Left lung (tissue), 4 donors: ENCODE measurements at regions not wholly inside any gene's neighbourhood (a gene's known extent, or its start where the extent isn't known, plus 50 kb on each side); places are given as distances from the start of the nearest gene placed in this dataset.
A peak's percentile ranks its signal among the peaks of the same experiment; 100 is the strongest.

ENCODE experiments used
- ATAC-seq: fragments of 200-7000 bp; cut with Tn5 transposase; one replicate; pipeline ENCODE4 v1.9.1; 2020; ENCODE audit warnings: moderate library complexity
- DNase-seq, 4 donors: peaks; one replicate each; pipeline ENCODE4 v3.0.0-alpha.2; 2013 to 2020
- H3K27ac ChIP-seq, 2 donors: fragments of 200-600 bp; sonication (generic) in 1 of 2; one replicate each; pipeline versions ENCODE4 v1.5.0 to v1.8.0; 2020 to 2021
- H3K27me3 ChIP-seq, 2 donors: fragments of 200-600 bp; sonication (generic) in 1 of 2; one replicate each; pipeline versions ENCODE4 v1.5.0 to v1.8.0; 2020 to 2021
- H3K36me3 ChIP-seq, 2 donors: fragments of 200-600 bp; sonication (generic) in 1 of 2; one replicate each; pipeline versions ENCODE4 v1.5.0 to v1.8.0; 2020 to 2021
- H3K4me1 ChIP-seq, 2 donors: fragments of 200-600 bp; one replicate each; pipeline ENCODE4 v1.8.0; 2021
- H3K4me3 ChIP-seq, 2 donors: fragments of 200-600 bp; sonication (generic) in 1 of 2; one replicate each; pipeline versions ENCODE4 v1.5.0 to v1.8.0; 2020 to 2021; ENCODE audit warnings: mild to moderate bottlenecking in 1 of 2
- H3K9me3 ChIP-seq, 2 donors: fragments of 200-600 bp; sonication (generic) in 1 of 2; one replicate each; pipeline versions ENCODE4 v1.5.0 to v1.8.0; 2020 to 2021
- CTCF ChIP-seq, 2 donors: fragments of 200-600 bp; sonication (generic) in 1 of 2; IDR thresholded peaks; one replicate each; pipeline versions ENCODE4 v1.5.0 to v1.8.0; 2021; ENCODE audit warnings: antibody characterized with exemption in 2 of 2
- intact Hi-C, 2 donors: fragments of 100-400 bp; cut with DNase I; formaldehyde crosslinking; loops; one replicate each; pipeline versions ENCODE4 v1.11.2 to v1.14.2; 2022
- donor health status: DM: no; HTN: yes; CAD: no.
- donor health status: DM: no; HTN: no; CAD: no.

- no peaks in the 10 kb centered on the region for H3K4me1 ChIP-seq
- no peaks in the 10 kb centered on the region for H3K9me3 ChIP-seq
- H3K27ac ChIP-seq = no peak overlapping the region
- no peak overlapping the region for H3K4me3 ChIP-seq
- H3K27me3 ChIP-seq = peaks cover 0 to 9% of the 10 kb centered on the region in 2 donors
- TF ChIP-seq CTCF (IDR thresholded peaks at IDR 0.05) = no peak
- H3K36me3 ChIP-seq = no peaks in the 10 kb centered on the region
- no peak for ATAC-seq
- intact Hi-C loops = no loop called here
- no peak for DNase-seq
Measured at GRCh38 chr15:93809516-93809915, 421.8 kb upstream of the MCTP2 start.

DNA sequence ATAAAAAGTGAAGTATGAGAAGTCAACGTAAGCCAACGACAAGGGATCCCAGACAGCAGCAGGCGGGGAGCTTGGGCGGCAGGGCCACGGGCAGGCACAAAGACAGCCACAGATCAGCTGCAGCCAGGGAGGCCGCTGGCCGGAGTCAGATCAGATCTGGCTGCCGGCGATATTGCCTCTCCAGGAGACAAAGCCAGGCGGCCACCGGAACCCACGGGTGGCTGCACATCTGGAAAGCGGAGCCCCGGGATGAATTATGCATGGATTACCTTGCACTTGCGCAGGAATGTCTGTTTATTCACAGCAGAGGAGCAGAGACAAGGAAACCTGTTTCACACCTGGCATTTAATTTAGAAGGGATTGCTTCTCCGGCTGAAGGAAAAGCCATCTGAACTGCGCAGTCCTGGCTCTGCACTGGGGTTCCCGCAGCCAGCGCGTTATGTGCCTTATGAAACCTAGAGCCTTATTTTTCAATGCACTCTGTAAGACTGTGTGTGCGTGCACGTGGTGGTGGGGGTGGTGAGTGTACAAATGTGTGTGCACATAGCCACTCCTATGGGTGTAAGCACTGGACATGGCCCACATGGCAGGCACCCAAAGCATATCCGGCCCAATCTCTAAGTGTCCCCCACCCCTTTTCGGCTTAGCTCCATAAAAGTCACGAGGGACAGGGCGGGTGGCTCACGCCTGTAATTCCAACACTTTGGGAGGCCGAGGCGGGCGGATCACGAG is 427.8 kb upstream of the MCTP2 start:
- no peak overlapping the region for H3K4me3 ChIP-seq
- TF ChIP-seq CTCF (IDR thresholded peaks at IDR 0.05) = no peak
- DNase-seq (peak in 1 of 4 donors; percentile 73), ATAC-seq (no peak)
- intact Hi-C loops = no loop called here
- H3K27ac ChIP-seq = no peak overlapping the region
- no peaks in the 10 kb centered on the region for H3K4me1 ChIP-seq
- H3K27me3 ChIP-seq = no peaks in the 10 kb centered on the region
- no peaks in the 10 kb centered on the region for H3K36me3 ChIP-seq
- no peaks in the 10 kb centered on the region for H3K9me3 ChIP-seq

- no peaks in the 10 kb centered on the region for H3K4me1 ChIP-seq
- intact Hi-C loops = no loop called here
- H3K4me3 ChIP-seq = no peak overlapping the region
- H3K9me3 ChIP-seq = no peaks in the 10 kb centered on the region
- no peaks in the 10 kb centered on the region for H3K27me3 ChIP-seq
- DNase-seq = no peak
- no peaks in the 10 kb centered on the region for H3K36me3 ChIP-seq
- TF ChIP-seq CTCF (IDR thresholded peaks at IDR 0.05) = no peak
- ATAC-seq = no peak
- no peak overlapping the region for H3K27ac ChIP-seq
Measured at GRCh38 chr15:93801206-93801605, 430.2 kb upstream of the MCTP2 start.

- DNase-seq (no peak), ATAC-seq (no peak)
- no peaks in the 10 kb centered on the region for H3K4me1 ChIP-seq
- intact Hi-C loops = no loop called here
- no peaks in the 10 kb centered on the region for H3K9me3 ChIP-seq
- TF ChIP-seq CTCF (IDR thresholded peaks at IDR 0.05) = no peak
- H3K4me3 ChIP-seq = no peak overlapping the region
- H3K27me3 ChIP-seq = no peaks in the 10 kb centered on the region
- no peak overlapping the region for H3K27ac ChIP-seq
- H3K36me3 ChIP-seq = no peaks in the 10 kb centered on the region
Measured at GRCh38 chr15:93800805-93801204, 430.6 kb upstream of the MCTP2 start.

- no peak for ATAC-seq
- Histone ChIP-seq H3K36me3 (no peaks in the 10 kb centered on the region), H3K4me1 (no peaks in the 10 kb centered on the region), H3K27me3 (no peaks in the 10 kb centered on the region), H3K27ac (no peak overlapping the region), H3K4me3 (no peak overlapping the region), H3K9me3 (peaks cover 0 to 2% of the 10 kb centered on the region in 2 donors)
- DNase-seq = no peak
- intact Hi-C loops = no loop called here
- no peak for TF ChIP-seq CTCF (IDR thresholded peaks at IDR 0.05)
Measured at GRCh38 chr15:93789441-93789840, 441.9 kb upstream of the MCTP2 start.
